ENCODE measurements at regions not wholly inside any gene's neighbourhood (a gene's known extent, or its start where the extent isn't known, plus 50 kb on each side); places are given as distances from the start of the nearest gene placed in this dataset.

- no peak overlapping the region for H3K4me2 ChIP-seq (ENCODE audit: insufficient read depth, low read length)
- H3K4me3 ChIP-seq = no peak overlapping the region
- BruUV-seq (replicated peaks) = no TSS peak
- peaks cover 5 to 17% of the 10 kb centered on the region in 2 experiments; a peak in 4 of 5 replicates for H3K4me1 ChIP-seq (replicated peaks in 1 of 2; ENCODE audit: control insufficient read depth in 2 of 2, insufficient read depth in 2 of 2, low read length in 2 of 2)
- ATAC-seq (no peak), FAIRE-seq (no peak), DNase-seq (ENCODE audit: extremely low read depth in 1 of 4, low spot score in 3 of 4) (no peak)
- no peaks in the 10 kb centered on the region for H4K20me1 ChIP-seq (replicated peaks; ENCODE audit: control insufficient read depth, insufficient read depth, low read length)
- no peak overlapping the region for H3K27ac ChIP-seq (ENCODE audit: extremely low read depth, low read depth, low read length)
- H3K27me3 ChIP-seq (ENCODE audit: control insufficient read depth in 2 of 2, insufficient read depth in 2 of 2, low read length in 2 of 2) = no peaks in the 10 kb centered on the region
- H3K79me2 ChIP-seq (ENCODE audit: control insufficient read depth, insufficient read depth, low read length) = no peaks in the 10 kb centered on the region
- no peak overlapping the region for H2AFZ ChIP-seq (ENCODE audit: low read depth, low read length)
- POLR2A ChIA-PET = no interaction called here
- peak; percentile 50 for TF ChIP-seq FOSL1 (tag; conservative IDR thresholded peaks at IDR 0.05)
- peak; percentile 17; the same call in 1 of the 2 replicates for TF ChIP-seq JUND (IDR thresholded peaks at IDR 0.05; ENCODE audit: borderline replicate concordance, low read depth, low read length)
- no peak for TF ChIP-seq JUND (tag; IDR thresholded peaks at IDR 0.05; ENCODE audit: borderline replicate concordance, low read depth, low read length)
- TF ChIP-seq, protein P1, sequence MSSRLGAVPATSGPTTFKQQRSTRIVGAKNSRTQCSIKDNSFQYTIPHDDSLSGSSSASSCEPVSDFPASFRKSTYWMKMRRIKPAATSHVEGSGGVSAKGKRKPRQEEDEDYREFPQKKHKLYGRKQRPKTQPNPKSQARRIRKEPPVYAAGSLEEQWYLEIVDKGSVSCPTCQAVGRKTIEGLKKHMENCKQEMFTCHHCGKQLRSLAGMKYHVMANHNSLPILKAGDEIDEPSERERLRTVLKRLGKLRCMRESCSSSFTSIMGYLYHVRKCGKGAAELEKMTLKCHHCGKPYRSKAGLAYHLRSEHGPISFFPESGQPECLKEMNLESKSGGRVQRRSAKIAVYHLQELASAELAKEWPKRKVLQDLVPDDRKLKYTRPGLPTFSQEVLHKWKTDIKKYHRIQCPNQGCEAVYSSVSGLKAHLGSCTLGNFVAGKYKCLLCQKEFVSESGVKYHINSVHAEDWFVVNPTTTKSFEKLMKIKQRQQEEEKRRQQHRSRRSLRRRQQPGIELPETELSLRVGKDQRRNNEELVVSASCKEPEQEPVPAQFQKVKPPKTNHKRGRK (tag; IDR thresholded peaks at IDR 0.05) = no peak
- peak; percentile 61 for TF ChIP-seq MEIS2 (IDR thresholded peaks at IDR 0.05; ENCODE audit: partially characterized antibody)
- in situ Hi-C loops (cut with MboI) = no loop called here
- H3K9me3 ChIP-seq (replicated peaks; ENCODE audit: control insufficient read depth, insufficient read depth, low read depth, low read length) = no peaks in the 10 kb centered on the region
- H3K36me3 ChIP-seq (ENCODE audit: control insufficient read depth, insufficient read depth, low read length) = no peaks in the 10 kb centered on the region
- WGBS (ENCODE audit: insufficient coverage, low coverage, missing lambda C conversion rate) = 47% methylated on average over 1 of the region's 1 CpG
- CTCF ChIA-PET (ENCODE audit: low intra/inter-chr PET ratio) = interaction anchor here (0.8 kb wide), 1 partner anchor 447 kb away, joined by 3 read pairs; no protein-coding TSS in a partner anchor
- H3K9ac ChIP-seq (ENCODE audit: insufficient read depth in 1 of 2, low read depth in 2 of 2, low read length in 2 of 2) = no peak overlapping the region
- no peaks in the 10 kb centered on the region for H3K9me1 ChIP-seq (ENCODE audit: control insufficient read depth, insufficient read depth, low read length)
- intact Hi-C loops (cut with micrococcal nuclease) = no loop called here
These were observed 445.8 kb upstream of the CITED2 start for GRCh38 chr6:139820210-139820609.

All from K562 (cell line).